Keratinocyte (primary cell): ENCODE measurements at regions not wholly inside any gene's neighbourhood (a gene's known extent, or its start where the extent isn't known, plus 50 kb on each side); places are given as distances from the start of the nearest gene placed in this dataset.

Experiments used
- EZH2 ChIP-seq: IDR thresholded peaks from one replicate; pipeline ENCODE4 v1.6.1; 2012; ENCODE audit warnings: inconsistent platforms, mild to moderate bottlenecking, low read length, moderate library complexity
- TF ChIP-seq, protein P1 (sequence below), 3 experiments: IDR thresholded peaks in 1 of 3; conservative IDR thresholded peaks in 1 of 3; optimal IDR thresholded peaks in 1 of 3; 2 replicates in 2 of 3; 3 replicates in 1 of 3; pipeline versions ENCODE3 to v1.5.1; 2011; ENCODE audit warnings: low read length in 3 of 3, mild to moderate bottlenecking in 3 of 3, moderate library complexity in 2 of 3, control low read depth in 1 of 3, inconsistent platforms in 1 of 3; ENCODE audit not compliant: insufficient read depth in 2 of 3; ENCODE audit errors: extremely low read depth in 1 of 3

DNA sequence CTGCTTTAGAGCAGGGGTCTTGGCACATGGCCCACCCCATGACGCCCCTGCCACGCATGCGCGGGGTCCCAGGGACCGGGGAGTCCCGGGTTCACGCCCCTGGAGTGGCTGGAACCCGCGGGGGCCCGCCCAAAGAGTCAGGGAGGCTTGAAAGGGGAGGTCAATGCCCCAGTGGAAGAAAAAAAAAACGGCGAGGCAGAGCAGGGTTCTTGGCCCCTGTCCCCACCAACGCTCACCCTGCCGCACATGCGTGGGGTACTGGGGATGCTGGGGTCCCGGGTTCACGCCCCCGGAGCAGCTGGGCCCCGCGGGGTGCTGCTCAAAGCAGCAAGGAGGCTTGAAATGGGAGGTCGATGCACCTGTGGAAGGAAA, 319.1 kb downstream of the ALG10 start:
- TF ChIP-seq, protein P1, sequence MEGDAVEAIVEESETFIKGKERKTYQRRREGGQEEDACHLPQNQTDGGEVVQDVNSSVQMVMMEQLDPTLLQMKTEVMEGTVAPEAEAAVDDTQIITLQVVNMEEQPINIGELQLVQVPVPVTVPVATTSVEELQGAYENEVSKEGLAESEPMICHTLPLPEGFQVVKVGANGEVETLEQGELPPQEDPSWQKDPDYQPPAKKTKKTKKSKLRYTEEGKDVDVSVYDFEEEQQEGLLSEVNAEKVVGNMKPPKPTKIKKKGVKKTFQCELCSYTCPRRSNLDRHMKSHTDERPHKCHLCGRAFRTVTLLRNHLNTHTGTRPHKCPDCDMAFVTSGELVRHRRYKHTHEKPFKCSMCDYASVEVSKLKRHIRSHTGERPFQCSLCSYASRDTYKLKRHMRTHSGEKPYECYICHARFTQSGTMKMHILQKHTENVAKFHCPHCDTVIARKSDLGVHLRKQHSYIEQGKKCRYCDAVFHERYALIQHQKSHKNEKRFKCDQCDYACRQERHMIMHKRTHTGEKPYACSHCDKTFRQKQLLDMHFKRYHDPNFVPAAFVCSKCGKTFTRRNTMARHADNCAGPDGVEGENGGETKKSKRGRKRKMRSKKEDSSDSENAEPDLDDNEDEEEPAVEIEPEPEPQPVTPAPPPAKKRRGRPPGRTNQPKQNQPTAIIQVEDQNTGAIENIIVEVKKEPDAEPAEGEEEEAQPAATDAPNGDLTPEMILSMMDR (optimal IDR thresholded peaks at IDR 0.05 in 1 of 3, IDR thresholded peaks at IDR 0.05 in 1 of 3, conservative IDR thresholded peaks at IDR 0.05 in 1 of 3; ENCODE audit: extremely low read depth in 1 of 3, insufficient read depth in 2 of 3, low read length in 3 of 3) = no peak
- no peak for TF ChIP-seq EZH2
